Calu3 (cell line): ENCODE measurements at regions not wholly inside any gene's neighbourhood (a gene's known extent, or its start where the extent isn't known, plus 50 kb on each side); places are given as distances from the start of the nearest gene placed in this dataset.

Source experiments
- BruUV-seq: library from RNA; stranded (reverse); fragments of 400-500 nt; replicated peaks from 2 replicates; lab custom pipeline; 2021; lab: Mats Ljungman, UMichigan
- CTCF ChIA-PET: fragments of 300-600 bp; sonication (Branson Sonifier 250); formaldehyde crosslinking; loops from one replicate; lab custom pipeline; 2022; ENCODE audit warnings: antibody characterized with exemption; lab: Charles Lee
- DNase-seq: peaks from one replicate; pipeline ENCODE4 v3.0.0; 2022
- H3K27ac Mint-ChIP-seq: one replicate; pipeline ENCODE4 v1.8.0; 2022; ENCODE audit warnings: mixed read lengths; ENCODE audit not compliant: unreplicated experiment
- H3K27me3 Mint-ChIP-seq: one replicate; pipeline ENCODE4 v1.8.0; 2022; ENCODE audit warnings: mixed read lengths; ENCODE audit not compliant: unreplicated experiment
- H3K36me3 Mint-ChIP-seq: one replicate; pipeline ENCODE4 v1.8.0; 2022; ENCODE audit warnings: mild to moderate bottlenecking, moderate library complexity, mixed read lengths; ENCODE audit not compliant: insufficient read depth, unreplicated experiment
- H3K4me1 Mint-ChIP-seq: one replicate; pipeline ENCODE4 v1.8.0; 2022; ENCODE audit warnings: mild to moderate bottlenecking, low read depth, mixed read lengths; ENCODE audit not compliant: unreplicated experiment
- H3K4me3 Mint-ChIP-seq: one replicate; pipeline ENCODE4 v1.8.0; 2022; ENCODE audit warnings: mild to moderate bottlenecking, low read depth, moderate library complexity, mixed read lengths; ENCODE audit not compliant: unreplicated experiment
- H3K9me3 Mint-ChIP-seq: one replicate; pipeline ENCODE4 v1.8.0; 2022; ENCODE audit warnings: low read depth, mixed read lengths; ENCODE audit not compliant: unreplicated experiment
- CTCF ChIP-seq: fragments of 200-600 bp; IDR thresholded peaks from one replicate; pipeline ENCODE4 v1.8.0; 2022; ENCODE audit warnings: antibody characterized with exemption; ENCODE audit not compliant: unreplicated experiment
- intact Hi-C: fragments of 100-400 bp; cut with micrococcal nuclease; formaldehyde crosslinking; loops from one replicate; pipeline ENCODE4 v1.10.0; 2022; ENCODE audit not compliant: unreplicated experiment

DNA sequence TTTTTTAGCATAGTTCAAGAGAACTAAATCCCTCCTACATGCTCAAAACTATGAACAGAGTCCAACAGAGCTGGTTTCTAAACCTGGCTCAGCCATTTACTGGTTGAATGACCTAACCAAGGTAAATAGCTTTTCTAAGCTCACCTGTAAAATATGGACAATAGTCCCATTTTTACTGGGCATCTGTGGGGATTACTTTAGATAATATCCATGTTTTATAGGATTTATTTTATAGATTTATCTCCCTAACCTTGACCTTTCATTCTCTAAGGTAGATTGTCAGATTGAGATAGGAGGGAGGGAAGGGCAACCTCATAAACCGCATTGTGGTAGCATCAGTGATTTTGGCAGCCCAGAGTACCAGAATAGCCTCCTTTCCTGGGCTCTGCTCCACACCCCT lies 178.5 kb upstream of the TOX3 start:
- no TSS peak for BruUV-seq
- H3K36me3 Mint-ChIP-seq, result no peaks in the 10 kb centered on the region
- CTCF ChIA-PET, result no interaction called here

GRCh38 chr16:52725043-52725442 lies 178.1 kb upstream of the TOX3 start:
- DNase-seq, result no peak
- intact Hi-C loops, result no loop called here
- no peak for TF ChIP-seq CTCF

More for the DNA sequence above, 178.5 kb upstream of the TOX3 start:
- Mint-ChIP-seq H3K4me1 (no peaks in the 10 kb centered on the region), H3K9me3 (peaks cover 2% of the 10 kb centered on the region), H3K27ac (no peak overlapping the region), H3K4me3 (no peak overlapping the region), H3K27me3 (no peaks in the 10 kb centered on the region)
- intact Hi-C loops, result no loop called here
- DNase-seq, result no peak
- no peak for TF ChIP-seq CTCF

GRCh38 chr16:52721331-52721730 lies 174.4 kb upstream of the TOX3 start:
- H3K27me3 Mint-ChIP-seq, result peaks cover 13% of the 10 kb centered on the region
- no peak overlapping the region for H3K4me3 Mint-ChIP-seq
- intact Hi-C loops, result no loop called here
- BruUV-seq, result no TSS peak
- no peak for TF ChIP-seq CTCF
- H3K4me1 Mint-ChIP-seq, result peaks cover 8% of the 10 kb centered on the region
- H3K9me3 Mint-ChIP-seq, result peaks cover 2% of the 10 kb centered on the region
- no peaks in the 10 kb centered on the region for H3K36me3 Mint-ChIP-seq
- CTCF ChIA-PET, result interaction anchor here (0.6 to 0.7 kb wide), 2 partner anchors 541 to 1532 kb away, joined by 5 to 6 read pairs; no protein-coding TSS in a partner anchor
- no peak overlapping the region for H3K27ac Mint-ChIP-seq
- no peak for DNase-seq

More at GRCh38 chr16:52725043-52725442, 178.1 kb upstream of the TOX3 start:
- no TSS peak for BruUV-seq
- Mint-ChIP-seq H3K27ac (no peak overlapping the region), H3K9me3 (peaks cover 2% of the 10 kb centered on the region), H3K36me3 (no peaks in the 10 kb centered on the region), H3K4me1 (no peaks in the 10 kb centered on the region), H3K27me3 (no peaks in the 10 kb centered on the region), H3K4me3 (no peak overlapping the region)
- CTCF ChIA-PET, result no interaction called here

- BruUV-seq, result no TSS peak
- TF ChIP-seq CTCF, result no peak
- CTCF ChIA-PET, result no interaction called here
- no peak overlapping the region for H3K4me3 Mint-ChIP-seq
- no peaks in the 10 kb centered on the region for H3K36me3 Mint-ChIP-seq
- peaks cover 25% of the 10 kb centered on the region for H3K27me3 Mint-ChIP-seq
- intact Hi-C loops, result no loop called here
- no peak overlapping the region for H3K27ac Mint-ChIP-seq
- H3K4me1 Mint-ChIP-seq, result peaks cover 8% of the 10 kb centered on the region
- peaks cover 2% of the 10 kb centered on the region for H3K9me3 Mint-ChIP-seq
- no peak for DNase-seq
These were observed 171.1 kb upstream of the TOX3 start for GRCh38 chr16:52718046-52718445.
